Stomach (tissue), 4 donors: ENCODE measurements at regions not wholly inside any gene's neighbourhood (a gene's known extent, or its start where the extent isn't known, plus 50 kb on each side); places are given as distances from the start of the nearest gene placed in this dataset.

Experiments
- EP300 ChIP-seq: sonication (generic); formaldehyde crosslinking; IDR thresholded peaks from one replicate; pipeline ENCODE4 v1.6.1; 2017; ENCODE audit warnings: antibody characterized with exemption
- POLR2A ChIP-seq, 4 donors: fragments of 450-650 bp; IDR thresholded peaks; one replicate each; pipeline ENCODE4 v1.6.1; 2016; ENCODE audit warnings: antibody characterized with exemption in 4 of 4, control low read depth in 2 of 4, mild to moderate bottlenecking in 1 of 4, moderate library complexity in 1 of 4
- TF ChIP-seq, protein P1 (sequence below), 7 experiments: fragments of 450-650 bp in 4 of 7; fragments of 200-600 bp in 3 of 7; sonication (generic) in 3 of 7; IDR thresholded peaks; one replicate each; pipeline ENCODE4 v1.5.1; 2016 to 2019; ENCODE audit warnings: antibody characterized with exemption in 7 of 7, control low read depth in 2 of 7, mild to moderate bottlenecking in 1 of 7

DNA sequence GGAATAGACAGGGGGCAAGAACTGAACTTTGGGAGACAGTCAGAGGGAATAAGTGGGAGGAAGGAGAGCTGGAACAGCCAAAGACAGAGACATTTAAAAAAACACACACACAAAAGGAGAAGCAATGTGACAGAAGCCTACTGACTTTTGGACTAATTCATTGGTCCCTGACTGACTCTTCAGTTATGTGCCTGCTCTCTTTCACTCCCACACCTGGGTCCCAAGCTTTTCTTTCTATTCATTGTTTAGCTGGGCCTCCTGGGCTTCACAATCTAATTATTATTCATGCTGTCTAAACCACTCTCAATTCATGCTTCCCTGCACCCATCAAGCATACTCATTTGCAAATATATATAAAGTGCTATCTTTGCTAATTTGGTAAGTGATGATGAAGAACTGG is 139.2 kb upstream of the IRS4 start:
- TF ChIP-seq, protein P1, sequence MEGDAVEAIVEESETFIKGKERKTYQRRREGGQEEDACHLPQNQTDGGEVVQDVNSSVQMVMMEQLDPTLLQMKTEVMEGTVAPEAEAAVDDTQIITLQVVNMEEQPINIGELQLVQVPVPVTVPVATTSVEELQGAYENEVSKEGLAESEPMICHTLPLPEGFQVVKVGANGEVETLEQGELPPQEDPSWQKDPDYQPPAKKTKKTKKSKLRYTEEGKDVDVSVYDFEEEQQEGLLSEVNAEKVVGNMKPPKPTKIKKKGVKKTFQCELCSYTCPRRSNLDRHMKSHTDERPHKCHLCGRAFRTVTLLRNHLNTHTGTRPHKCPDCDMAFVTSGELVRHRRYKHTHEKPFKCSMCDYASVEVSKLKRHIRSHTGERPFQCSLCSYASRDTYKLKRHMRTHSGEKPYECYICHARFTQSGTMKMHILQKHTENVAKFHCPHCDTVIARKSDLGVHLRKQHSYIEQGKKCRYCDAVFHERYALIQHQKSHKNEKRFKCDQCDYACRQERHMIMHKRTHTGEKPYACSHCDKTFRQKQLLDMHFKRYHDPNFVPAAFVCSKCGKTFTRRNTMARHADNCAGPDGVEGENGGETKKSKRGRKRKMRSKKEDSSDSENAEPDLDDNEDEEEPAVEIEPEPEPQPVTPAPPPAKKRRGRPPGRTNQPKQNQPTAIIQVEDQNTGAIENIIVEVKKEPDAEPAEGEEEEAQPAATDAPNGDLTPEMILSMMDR (IDR thresholded peaks at IDR 0.05) = no peak
- TF ChIP-seq EP300 (no peak), POLR2A (IDR thresholded peaks at IDR 0.05) (no peak)
